Thyroid gland (tissue), 4 donors: ENCODE measurements at regions not wholly inside any gene's neighbourhood (a gene's known extent, or its start where the extent isn't known, plus 50 kb on each side); places are given as distances from the start of the nearest gene placed in this dataset.

Experiments used
- POLR2A ChIP-seq, 2 donors: fragments of 450-650 bp; IDR thresholded peaks; one replicate each; pipeline ENCODE4 v1.6.1; 2017; ENCODE audit warnings: antibody characterized with exemption in 2 of 2, mild to moderate bottlenecking in 2 of 2, moderate library complexity in 1 of 2
- TF ChIP-seq, protein P1 (sequence below), 6 experiments: fragments of 200-600 bp in 3 of 6; fragments of 450-650 bp in 3 of 6; sonication (generic) in 3 of 6; IDR thresholded peaks; one replicate each; pipeline ENCODE4 v1.5.1; 2016 to 2019; ENCODE audit warnings: antibody characterized with exemption in 6 of 6, mild to moderate bottlenecking in 2 of 6, inconsistent platforms in 1 of 6, moderate library complexity in 1 of 6

DNA sequence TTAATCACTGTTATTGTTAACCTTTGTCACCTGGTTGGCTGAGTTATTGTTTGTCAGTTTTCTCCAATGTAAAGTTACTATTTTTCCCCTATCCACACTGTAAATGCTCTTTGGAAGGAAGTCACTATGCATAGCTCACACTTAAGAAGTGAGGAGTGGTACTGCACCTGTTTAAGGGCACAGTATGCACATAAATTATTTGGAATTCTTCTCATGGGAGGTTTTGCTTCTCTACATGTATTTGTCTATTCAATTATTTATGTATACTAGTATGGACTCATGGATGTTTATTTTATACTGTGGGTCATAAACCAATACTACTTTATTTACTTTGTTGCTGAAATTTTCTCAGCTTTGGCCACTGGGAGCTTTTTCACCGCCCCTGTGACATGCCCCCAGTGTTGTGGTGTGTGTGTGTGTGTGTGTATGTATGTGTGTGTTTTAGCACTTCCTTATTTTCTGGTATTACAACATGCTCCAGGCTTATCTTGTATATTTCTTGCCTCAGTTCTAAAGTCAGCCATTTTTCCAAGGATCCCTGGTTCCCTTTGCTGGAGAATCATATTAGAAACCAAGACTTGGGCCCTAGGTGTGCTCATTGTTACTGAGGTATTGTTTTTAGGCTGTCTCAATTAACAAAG, 290.5 kb downstream of the KBTBD8 start:
- no peak for TF ChIP-seq POLR2A (IDR thresholded peaks at IDR 0.05)
- TF ChIP-seq, protein P1, sequence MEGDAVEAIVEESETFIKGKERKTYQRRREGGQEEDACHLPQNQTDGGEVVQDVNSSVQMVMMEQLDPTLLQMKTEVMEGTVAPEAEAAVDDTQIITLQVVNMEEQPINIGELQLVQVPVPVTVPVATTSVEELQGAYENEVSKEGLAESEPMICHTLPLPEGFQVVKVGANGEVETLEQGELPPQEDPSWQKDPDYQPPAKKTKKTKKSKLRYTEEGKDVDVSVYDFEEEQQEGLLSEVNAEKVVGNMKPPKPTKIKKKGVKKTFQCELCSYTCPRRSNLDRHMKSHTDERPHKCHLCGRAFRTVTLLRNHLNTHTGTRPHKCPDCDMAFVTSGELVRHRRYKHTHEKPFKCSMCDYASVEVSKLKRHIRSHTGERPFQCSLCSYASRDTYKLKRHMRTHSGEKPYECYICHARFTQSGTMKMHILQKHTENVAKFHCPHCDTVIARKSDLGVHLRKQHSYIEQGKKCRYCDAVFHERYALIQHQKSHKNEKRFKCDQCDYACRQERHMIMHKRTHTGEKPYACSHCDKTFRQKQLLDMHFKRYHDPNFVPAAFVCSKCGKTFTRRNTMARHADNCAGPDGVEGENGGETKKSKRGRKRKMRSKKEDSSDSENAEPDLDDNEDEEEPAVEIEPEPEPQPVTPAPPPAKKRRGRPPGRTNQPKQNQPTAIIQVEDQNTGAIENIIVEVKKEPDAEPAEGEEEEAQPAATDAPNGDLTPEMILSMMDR (IDR thresholded peaks at IDR 0.05): no peak
